Peyer's patch (tissue), 4 donors: ENCODE measurements at regions not wholly inside any gene's neighbourhood (a gene's known extent, or its start where the extent isn't known, plus 50 kb on each side); places are given as distances from the start of the nearest gene placed in this dataset.

ENCODE experiments used
- DNase-seq, 3 donors: peaks; one replicate each; pipeline ENCODE4 v3.0.0-alpha.2; 2017 to 2019
- H3K27ac ChIP-seq, 4 donors: fragments of 200-600 bp; sonication (generic); one replicate each; pipeline ENCODE4 v1.5.1; 2016 to 2019
- H3K27me3 ChIP-seq, 2 donors: fragments of 200-600 bp; sonication (generic); one replicate each; pipeline ENCODE4 v1.5.1; 2019
- H3K36me3 ChIP-seq, 3 donors: fragments of 200-600 bp; sonication (generic); one replicate each; pipeline ENCODE4 v1.5.1; 2016 to 2019
- H3K4me1 ChIP-seq, 4 donors: fragments of 200-600 bp; sonication (generic); one replicate each; pipeline ENCODE4 v1.5.1; 2016 to 2019
- H3K4me3 ChIP-seq, 4 donors: fragments of 200-600 bp; sonication (generic); 1 replicate in 3 of 4; 2 replicates in 1 of 4; pipeline ENCODE4 v1.5.1; 2016 to 2019; ENCODE audit warnings: mild to moderate bottlenecking in 1 of 4
- H3K9me3 ChIP-seq, 4 donors: fragments of 200-600 bp; sonication (generic); one replicate each; pipeline ENCODE4 v1.5.1; 2016 to 2019; ENCODE audit warnings: mild to moderate bottlenecking in 1 of 4
- CTCF ChIP-seq, 6 experiments: fragments of 450-650 bp in 4 of 6; fragments of 200-600 bp in 2 of 6; sonication (generic) in 1 of 6; IDR thresholded peaks; one replicate each; pipeline ENCODE4 v1.5.1; 2017 to 2019; ENCODE audit warnings: antibody characterized with exemption in 6 of 6, mild to moderate bottlenecking in 3 of 6, moderate library complexity in 1 of 6
- POLR2A ChIP-seq, 2 donors: fragments of 450-650 bp; IDR thresholded peaks; one replicate each; pipeline ENCODE4 v1.5.1; 2017; ENCODE audit warnings: antibody characterized with exemption in 2 of 2, mild to moderate bottlenecking in 2 of 2, moderate library complexity in 2 of 2

- Histone ChIP-seq H3K9me3 (no peaks in the 10 kb centered on the region), H3K27me3 (no peaks in the 10 kb centered on the region), H3K4me3 (no peak overlapping the region), H3K36me3 (no peaks in the 10 kb centered on the region), H3K27ac (no peak overlapping the region), H3K4me1 (no peaks in the 10 kb centered on the region)
- TF ChIP-seq CTCF (IDR thresholded peaks at IDR 0.05) (no peak), POLR2A (IDR thresholded peaks at IDR 0.05) (no peak)
- DNase-seq = no peak
These were observed 128.6 kb downstream of the DLEU7 start for GRCh38 chr13:50714891-50715290.

- Histone ChIP-seq H3K36me3 (no peaks in the 10 kb centered on the region), H3K27ac (peak overlapping the region in 2 of 4 donors; percentile 24 to 32), H3K4me1 (no peaks in the 10 kb centered on the region), H3K27me3 (no peaks in the 10 kb centered on the region), H3K4me3 (no peak overlapping the region), H3K9me3 (no peaks in the 10 kb centered on the region)
- TF ChIP-seq POLR2A (IDR thresholded peaks at IDR 0.05) (no peak), CTCF (IDR thresholded peaks at IDR 0.05) (no peak)
- peak in 1 of 3 donors; percentile 52 for DNase-seq
These were observed 127.9 kb downstream of the DLEU7 start for GRCh38 chr13:50715402-50716146.

- H3K27ac ChIP-seq = no peak overlapping the region
- no peaks in the 10 kb centered on the region for H3K27me3 ChIP-seq
- TF ChIP-seq CTCF (IDR thresholded peaks at IDR 0.05) = no peak
- TF ChIP-seq POLR2A (IDR thresholded peaks at IDR 0.05) = no peak
- no peaks in the 10 kb centered on the region for H3K36me3 ChIP-seq
- H3K9me3 ChIP-seq = no peaks in the 10 kb centered on the region
- no peak for DNase-seq
- H3K4me3 ChIP-seq = no peak overlapping the region
- H3K4me1 ChIP-seq = no peaks in the 10 kb centered on the region
These were observed 122.4 kb downstream of the DLEU7 start for GRCh38 chr13:50720861-50721671.

- DNase-seq = no peak
- no peaks in the 10 kb centered on the region for H3K9me3 ChIP-seq
- H3K27ac ChIP-seq = no peak overlapping the region
- H3K27me3 ChIP-seq = no peaks in the 10 kb centered on the region
- H3K4me1 ChIP-seq = no peaks in the 10 kb centered on the region
- H3K36me3 ChIP-seq = no peaks in the 10 kb centered on the region
- no peak overlapping the region for H3K4me3 ChIP-seq
- TF ChIP-seq POLR2A (IDR thresholded peaks at IDR 0.05) = no peak
- TF ChIP-seq CTCF (IDR thresholded peaks at IDR 0.05) = no peak
These were observed 121.9 kb downstream of the DLEU7 start for GRCh38 chr13:50721672-50721992.

GRCh38 chr13:50722440-50723125 lies 120.9 kb downstream of the DLEU7 start:
- no peaks in the 10 kb centered on the region for H3K9me3 ChIP-seq
- no peak overlapping the region for H3K4me3 ChIP-seq
- no peaks in the 10 kb centered on the region for H3K36me3 ChIP-seq
- H3K27ac ChIP-seq = no peak overlapping the region
- TF ChIP-seq CTCF (IDR thresholded peaks at IDR 0.05) (no peak), POLR2A (IDR thresholded peaks at IDR 0.05) (no peak)
- H3K27me3 ChIP-seq = no peaks in the 10 kb centered on the region
- DNase-seq = no peak
- H3K4me1 ChIP-seq = no peaks in the 10 kb centered on the region
